ENCODE measurements at regions not wholly inside any gene's neighbourhood (a gene's known extent, or its start where the extent isn't known, plus 50 kb on each side); places are given as distances from the start of the nearest gene placed in this dataset.

DNA sequence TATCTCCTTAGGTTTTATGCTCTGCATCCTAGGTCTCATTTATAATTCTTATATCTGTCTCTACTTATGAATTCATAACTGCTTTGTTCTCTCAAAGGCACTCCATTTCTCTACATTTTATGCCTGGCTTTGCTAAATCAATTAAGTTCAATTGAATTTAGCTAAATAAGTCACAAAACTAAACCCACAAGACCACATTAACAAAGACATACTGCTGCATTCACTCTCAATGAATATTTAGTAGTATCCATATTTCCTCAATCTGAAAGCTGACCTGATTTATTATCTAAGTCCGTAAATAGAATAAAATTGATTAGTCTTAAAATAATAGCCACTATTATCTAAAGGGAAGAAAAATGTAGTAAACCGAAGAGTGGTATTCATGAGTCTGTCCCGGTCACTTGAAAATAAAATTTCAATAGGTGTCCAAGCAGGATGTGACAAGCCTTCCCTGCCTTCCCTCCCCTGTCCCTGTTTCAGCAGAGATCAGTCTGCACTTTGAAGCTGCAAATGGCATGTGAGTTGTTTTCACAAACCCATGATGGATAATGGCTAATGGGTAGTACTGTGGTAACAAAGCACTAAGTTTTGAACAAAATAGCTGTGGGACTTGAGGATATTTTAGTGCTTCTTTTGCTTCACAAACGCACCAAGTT lies 295.0 kb upstream of the NCAM2 start:
- DNase-seq = no peak

DNA sequence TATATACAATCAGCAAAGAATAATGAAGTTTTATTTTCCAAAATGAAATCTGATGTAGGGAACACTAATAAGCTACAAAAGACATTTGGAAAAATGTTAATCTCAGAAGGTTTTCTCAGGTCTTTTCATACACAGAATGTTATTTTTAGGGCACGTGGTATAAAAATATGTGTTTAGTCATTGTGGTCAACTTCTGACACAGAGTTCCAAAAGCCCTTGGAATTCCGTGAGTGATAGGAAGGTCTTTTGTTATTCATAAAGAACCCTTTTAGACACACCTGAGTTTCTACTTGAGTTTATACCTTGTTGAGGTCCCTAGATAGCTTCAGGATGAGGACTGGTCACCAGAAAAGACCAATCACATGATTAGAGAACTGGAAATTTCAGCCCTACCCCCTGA lies 277.6 kb upstream of the NCAM2 start:
- no peak for DNase-seq

DNA sequence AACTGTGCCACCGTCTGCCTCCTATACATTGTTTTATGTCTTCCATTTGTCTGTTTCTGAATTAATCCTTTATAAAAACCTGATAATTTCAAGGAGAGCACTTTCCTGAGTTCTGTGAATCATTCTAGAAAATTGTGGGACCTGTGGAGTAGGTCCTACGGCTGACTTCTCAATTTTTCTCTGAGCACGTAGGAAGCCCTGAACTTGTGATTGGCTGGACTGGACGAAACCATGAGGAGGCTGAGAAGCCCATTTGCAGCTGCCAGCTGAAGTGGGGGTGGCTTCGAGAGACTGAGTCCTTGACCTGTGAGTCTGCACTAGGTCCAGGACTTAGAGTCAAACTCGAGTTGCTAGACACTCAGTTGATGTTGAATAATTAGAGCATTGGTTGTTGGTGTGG lies 277.1 kb upstream of the NCAM2 start:
- DNase-seq = no peak

DNA sequence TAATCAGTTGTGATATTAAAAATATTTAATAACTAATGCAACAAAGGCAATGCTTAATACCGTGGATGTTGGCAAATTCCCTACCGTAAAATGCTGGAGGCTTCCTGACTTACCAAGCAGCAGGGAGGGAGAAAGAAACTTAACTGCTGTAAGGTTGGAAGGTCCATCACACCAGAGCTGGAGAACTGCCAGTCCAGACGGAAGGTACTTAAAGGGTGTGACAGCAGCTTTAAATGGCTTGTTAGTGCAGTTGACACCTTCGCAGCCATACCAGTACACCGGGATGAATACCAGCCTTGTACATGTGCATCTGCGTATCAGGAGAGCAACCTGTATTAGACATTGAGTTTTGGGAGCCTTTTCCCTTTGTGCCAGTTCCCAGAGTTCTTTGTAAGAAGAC lies 269.5 kb upstream of the NCAM2 start:
- no peak for DNase-seq

DNA sequence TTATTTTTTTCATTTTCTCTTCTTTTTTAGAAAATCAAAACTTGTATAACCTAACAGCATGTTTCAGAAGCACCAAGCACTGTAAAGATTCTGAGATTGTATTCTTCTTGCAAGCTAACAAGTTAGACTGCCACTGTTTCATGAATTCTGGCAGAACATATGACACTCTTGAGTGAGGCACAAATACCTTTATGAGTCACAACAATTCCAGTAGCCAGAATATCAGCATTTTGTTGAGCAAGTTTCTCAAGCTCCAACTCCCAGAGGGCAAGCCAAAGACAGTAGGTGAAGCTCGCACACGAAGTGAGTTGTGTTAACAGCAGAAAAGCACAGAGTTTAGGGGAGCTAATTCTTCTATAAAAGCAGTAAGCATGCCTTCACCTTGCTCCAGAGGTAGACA lies 268.8 kb upstream of the NCAM2 start:
- no peak for DNase-seq

DNA sequence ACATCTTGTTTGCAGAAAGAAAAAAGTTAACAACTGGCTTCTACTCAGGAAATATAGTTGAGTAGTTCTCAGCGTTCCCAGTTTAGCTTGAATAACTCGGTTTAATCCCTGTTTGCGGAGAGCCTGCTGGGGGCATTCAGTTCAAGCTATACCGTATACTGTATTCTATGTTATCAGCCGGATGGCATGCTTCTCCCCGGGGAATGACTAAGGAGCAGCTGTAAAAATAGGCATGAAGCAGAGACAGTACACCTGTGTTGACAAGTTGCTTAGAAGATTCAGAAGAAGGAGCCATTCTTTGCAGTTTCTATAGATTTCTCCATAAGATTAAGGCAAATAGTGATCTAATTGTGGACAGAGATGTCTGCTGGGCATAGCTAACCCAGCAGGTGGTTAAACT lies 267.8 kb upstream of the NCAM2 start:
- no peak for DNase-seq

DNA sequence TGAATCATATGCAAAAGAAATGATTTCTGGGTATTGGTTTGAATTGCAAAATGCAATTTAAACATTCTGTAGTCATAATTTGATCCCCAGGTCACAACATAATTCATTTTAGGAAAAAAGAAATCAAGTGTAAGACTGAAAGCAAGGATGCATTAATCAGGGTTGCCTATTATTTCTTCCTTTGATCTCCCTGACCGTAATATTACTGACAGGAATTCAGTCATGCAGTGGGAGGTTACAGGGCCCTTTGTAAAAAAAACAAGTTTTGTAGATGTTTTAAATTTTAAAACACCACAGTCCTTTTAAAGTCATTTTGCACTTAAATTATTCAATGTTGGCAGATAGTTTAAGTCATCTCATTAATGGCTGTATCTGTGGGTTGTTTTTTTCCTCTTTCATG lies 263.0 kb upstream of the NCAM2 start:
- DNase-seq = no peak

DNA sequence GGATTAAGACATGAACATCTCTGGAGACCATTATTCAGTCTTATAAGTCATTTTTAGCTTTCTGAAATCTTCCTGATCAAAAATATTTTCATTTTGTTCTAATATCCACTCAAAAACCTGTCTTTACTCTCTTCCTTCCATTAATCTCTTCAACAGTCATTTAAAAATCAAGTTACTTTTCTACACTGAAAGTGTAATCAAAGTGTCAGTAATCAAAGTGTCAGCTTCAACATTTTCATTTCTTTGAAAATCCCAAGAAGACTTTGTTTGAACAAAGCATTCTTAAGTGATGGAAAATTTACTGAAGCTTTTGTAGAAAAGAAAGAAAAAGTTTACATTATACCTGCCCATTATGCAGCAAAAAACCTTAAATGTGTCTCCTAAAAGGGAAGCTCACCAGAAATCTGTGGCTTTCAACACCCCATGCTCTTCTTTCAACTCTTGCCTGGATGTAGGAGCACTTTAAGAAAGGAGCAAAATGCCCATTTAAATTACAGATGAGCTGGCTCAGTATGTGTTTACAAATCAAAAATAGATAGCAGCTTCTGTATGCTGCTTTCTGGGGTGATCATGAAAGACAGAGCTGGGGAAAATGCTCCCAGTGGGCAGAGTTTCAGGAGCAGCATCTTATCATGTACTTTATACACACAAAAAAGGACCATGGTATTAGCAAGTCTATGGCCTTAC lies 260.8 kb upstream of the NCAM2 start:
- no peak for DNase-seq

DNA sequence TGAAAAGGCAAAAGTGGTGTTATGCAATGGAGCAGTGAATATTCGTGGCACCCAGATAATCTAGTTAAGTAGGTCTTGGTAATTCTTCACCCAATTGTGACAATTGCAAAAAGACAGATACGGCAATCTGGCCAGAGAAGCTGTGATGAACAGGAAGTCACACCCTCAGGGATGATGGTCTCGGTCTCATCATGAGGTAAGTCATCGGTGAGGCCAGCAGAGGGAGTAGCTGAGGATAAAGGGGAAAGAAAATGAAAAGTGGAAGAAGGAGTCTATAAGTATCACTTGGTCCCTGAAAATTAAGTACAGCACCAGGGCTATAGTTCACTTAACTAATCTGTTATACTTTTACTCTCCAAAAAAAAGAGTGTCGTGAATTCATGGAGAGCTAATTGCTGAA lies 258.8 kb upstream of the NCAM2 start:
- DNase-seq = no peak

DNA sequence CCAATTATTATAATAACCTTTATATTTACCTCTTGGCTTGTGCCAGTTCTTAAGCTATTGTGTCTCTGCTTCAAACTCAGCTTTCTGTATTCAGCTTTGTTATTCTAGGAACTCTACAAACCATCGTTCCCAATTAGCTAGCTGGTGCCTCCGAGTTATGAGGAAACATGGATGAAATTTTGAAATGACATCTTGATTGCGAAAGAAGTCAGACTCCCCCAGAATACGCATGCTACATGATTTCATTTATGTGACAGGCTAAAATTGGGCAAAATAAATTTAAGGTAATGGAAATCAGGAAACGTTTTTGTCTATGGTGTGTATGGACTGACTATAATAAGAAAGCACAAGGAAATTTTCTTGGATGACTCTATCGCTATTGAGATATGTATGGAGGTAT lies 256.8 kb upstream of the NCAM2 start:
- no peak for DNase-seq

DNA sequence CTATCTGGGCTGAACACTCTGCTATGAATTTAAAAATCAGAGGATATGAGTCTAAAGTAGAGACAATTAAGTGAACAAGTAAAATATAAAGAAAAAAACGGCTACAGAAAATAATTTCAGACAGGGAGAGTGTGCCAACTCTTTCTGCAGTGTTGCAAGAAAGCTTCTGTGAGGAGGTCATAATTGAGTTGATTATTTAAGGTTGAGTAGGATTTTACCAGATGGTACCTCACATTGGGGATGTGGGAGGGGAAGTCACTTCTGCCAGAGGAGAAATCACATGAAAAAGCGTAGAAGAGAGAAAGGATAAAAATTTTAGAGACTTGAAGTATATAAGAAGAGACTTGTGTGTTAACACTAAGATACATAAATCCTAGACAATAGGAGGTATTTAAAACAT lies 238.0 kb upstream of the NCAM2 start:
- peak in 1 of 2 donors; percentile 25 for DNase-seq

DNA sequence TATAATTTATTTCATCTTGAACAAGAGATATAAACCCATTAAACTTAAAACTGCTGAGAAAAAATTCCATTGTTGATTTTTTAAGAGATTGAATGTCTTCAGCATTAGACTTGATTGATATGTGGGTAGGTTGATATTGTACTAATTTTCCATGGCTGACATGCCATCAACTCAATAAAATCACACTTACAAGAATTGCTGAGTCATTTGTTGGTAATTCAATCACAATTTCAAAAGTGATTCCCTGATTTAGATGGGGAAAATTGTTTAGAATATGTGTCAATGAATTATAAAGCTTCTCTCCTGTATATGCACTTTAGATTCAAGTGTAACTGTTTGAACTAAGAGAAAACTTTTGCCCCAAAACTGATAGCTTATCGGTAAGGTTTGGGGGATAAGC lies 223.5 kb upstream of the NCAM2 start:
- DNase-seq = no peak

DNA sequence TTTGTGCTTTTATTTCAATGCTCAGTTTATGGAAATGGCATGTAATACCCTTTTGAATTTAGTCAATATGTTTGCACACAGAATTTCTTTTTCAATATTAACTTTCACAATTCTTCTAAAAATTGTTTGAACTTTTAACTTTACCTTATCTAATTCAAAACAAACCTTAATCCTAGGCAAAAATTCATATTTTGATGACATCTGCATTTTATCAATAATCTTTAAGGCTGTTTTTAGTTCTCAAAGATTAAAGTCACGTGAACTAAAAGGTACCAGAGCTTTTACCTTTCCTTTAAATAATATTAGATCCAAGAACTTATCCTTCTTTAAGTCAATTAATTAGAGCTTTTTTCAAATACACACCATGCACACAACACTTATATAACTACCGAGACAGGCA lies 218.9 kb upstream of the NCAM2 start:
- no peak for DNase-seq

DNA sequence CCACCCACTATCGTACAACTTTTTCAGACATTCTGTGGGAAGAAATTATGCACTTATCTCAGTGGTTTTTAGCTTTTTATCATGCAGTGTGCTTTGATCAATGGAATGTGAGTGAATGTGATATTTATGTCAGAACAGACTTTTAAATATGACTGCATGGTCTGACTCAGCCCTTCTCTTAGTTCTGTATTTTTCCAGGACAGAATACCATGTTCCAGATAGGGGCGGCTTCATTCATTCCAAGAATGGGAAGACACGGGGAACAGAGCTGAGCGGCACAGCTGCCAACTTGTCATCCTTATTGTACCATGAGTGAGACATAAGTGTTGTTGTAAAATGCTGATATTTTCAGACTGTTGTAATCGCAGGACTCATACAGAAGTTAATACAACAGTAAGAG lies 214.6 kb upstream of the NCAM2 start:
- no peak for DNase-seq

DNA sequence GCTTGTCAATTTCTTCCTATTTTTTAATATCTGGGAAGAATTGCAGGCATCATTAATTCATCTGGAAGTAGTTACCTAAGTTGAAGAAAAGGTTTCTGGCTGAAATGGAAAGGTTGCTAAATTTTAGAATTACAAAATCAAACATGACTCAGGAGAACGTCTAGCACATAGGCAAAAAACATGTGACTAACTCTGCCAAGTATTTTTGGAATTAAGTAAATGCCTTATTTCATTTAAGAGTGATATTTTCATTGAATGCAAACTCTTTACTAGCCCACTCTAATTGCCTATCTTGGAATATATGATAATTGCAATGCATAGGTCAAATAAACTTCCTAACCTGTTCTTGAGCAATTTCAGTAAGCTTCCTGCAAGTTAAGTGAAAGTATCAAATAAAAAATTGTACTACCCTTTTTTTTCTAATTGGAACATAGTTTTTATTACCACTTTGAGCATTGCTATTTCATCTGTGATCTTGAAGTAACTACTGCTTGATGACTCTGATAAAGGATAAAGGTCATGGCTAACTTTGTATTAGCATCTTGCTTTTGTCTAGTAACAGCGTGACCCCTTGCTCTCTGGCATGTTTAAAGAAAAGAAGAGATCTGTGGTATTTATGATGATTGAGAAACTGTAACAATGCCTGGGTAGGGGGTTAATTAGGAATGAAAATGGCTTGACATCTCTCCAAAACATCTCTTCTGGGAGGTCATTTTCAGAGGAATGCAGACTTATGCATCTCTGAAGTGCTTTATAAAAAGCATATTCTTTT lies 208.3 kb upstream of the NCAM2 start:
- no peak for DNase-seq

DNA sequence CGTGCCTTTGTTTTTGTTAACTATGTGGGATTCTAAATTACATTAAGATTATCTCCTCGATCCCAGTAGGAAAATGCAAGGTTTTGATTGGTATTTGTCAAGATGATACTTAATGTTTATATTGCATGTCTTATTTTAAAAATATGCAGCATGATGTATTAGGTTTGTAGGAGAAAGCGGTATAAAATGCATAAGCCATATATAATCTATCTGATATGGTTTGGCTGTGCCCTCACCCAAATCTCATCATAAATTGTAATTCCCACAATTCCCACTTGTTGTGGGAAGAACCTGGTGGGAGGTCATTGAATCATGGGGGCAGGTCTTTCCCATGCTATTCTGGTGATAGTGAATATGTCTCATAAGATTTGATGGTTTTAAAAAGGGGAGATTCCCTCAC lies 198.1 kb upstream of the NCAM2 start:
- DNase-seq = no peak

DNA sequence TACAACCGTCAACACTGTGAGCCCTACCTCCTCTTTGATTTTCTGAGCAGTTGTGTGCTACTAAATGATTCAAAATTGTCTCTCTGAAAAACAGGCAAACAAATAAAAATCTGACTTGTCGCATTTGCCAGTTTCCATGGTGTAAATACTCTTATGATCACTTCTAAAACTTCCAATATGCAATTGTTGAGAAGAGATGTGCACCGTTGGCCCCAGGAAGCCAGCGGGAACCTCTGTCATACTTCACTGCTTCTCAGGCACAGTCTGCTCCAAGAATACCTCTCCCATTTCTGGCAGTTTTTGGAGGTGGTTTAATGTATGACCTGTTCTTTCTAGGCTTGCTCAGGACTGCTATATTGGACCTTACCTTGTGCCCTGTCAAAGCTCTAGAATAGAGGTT lies 196.0 kb upstream of the NCAM2 start:
- DNase-seq = peak in 1 of 2 donors; percentile 32

DNA sequence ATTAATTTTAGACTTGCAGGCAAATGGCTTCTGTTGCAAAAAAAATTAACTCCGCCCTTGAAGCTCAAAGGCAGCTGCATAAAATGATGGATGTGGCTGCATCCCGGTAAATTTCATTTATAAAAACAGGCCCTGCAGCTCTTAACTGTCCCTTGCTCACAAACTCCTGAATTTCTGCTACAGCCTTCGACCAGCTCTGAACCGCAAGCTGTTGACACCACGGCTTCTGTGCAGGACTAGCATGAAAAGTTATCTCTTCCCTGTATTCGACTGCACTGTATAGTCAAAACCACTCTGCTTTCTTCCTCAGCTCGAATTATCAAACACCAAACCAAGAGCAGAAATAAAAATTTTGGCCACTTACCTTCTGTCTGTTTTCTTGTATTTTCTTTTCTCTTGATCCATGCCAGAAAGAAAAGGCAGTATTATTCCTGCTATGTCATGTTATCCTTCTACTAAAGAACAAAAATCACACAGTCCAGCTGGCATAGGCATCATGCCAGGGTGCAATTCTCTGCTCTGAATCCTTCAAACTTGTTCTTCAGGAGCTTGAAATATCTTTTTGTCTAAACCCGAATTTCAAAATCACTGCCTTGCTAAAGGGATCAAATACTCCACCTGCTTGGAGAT lies 195.5 kb upstream of the NCAM2 start:
- peak; percentile 50 to 83 for DNase-seq

DNA sequence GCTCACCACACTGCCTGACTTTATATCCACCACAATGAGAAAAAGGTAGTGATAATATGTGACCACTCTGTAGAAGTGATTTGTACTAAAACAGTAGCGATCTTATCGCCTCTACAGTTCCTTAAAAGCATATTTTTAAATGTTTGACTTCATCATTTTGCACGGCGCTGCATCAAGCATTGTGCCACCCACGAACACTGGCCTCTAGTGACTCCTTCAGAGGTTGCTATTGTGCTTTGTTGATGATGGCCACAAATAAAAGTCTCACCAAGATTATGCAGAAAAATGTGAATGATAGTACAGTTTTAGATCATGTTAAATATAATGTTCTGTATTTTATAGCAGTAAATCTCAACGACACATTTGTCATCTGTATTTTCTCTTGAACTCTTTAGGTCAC lies 186.5 kb upstream of the NCAM2 start:
- DNase-seq = no peak

DNA sequence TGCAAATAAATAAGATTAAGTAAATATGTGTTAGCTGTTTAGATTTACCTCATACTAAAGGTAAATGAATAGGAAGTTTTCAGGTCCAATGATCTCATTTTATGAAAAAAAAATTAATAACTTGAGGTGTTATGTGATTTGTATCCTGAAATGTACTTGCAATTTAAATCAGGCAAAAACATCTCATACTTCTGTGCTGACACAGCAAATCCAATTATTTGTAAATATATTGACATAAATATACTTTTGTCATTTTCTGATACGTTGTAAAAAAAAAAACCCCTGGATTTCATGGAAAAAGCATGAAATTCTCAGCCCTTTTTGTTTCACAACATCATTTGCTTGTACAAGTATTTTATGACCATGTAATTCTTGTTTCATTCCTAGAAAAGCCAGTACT lies 184.1 kb upstream of the NCAM2 start:
- DNase-seq = no peak

DNA sequence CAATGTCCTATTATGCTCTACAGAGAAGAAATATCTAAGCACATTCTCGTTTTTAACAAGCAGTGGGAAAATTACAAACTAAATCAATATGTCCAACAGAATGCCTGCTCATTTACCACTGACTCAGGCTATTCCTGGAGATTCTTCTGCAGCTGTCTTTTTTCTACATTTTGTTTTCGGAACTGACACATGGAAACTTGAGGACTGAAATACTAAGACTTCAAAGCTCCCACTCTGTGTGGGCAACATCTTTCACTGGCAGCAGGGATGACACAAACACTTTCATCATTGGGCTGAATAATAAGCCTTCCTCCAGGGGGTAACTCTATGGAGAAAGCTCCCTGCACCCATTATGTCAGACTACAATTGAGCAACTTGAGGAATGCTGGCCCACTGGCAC lies 175.5 kb upstream of the NCAM2 start:
- peak in 1 of 2 donors; percentile 17 for DNase-seq

DNA sequence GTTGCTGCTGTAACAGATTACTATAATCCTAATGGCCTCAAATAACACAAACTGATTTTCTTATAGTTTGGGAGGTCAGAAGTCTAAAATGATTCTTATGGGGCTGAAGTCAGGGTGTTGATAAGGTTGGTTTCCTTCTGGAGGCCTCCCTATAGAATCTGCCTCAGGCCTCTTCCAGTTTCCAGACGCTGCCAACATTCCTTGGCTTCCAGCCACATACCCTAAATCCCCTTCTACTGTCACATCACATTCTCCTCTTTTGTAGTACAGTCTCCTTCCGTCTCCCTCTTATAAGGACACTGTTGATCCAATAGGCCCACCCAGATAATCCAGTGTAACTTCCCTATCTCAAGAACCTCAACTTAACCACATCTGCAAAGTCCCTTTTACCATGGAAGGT lies 145.3 kb upstream of the NCAM2 start:
- no peak for DNase-seq

DNA sequence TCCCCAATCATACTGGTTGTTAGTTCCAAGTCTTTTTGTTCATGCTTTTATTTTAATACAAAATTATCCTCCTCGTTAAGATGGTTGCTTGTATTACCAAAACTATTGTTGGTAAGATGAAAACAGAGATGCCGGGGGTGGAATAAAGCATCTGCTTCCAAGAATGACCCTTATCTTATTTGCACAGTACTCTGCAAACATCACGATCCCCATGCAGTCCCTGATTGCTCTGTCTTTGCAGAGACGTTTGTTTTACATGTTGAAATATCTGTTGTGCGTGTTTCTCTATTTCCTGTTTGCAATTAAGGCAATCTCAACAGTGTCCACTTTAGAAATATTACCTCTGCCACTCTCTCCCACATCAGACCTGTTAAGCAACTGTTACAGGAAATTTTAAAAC lies 141.3 kb upstream of the NCAM2 start:
- DNase-seq = no peak

DNA sequence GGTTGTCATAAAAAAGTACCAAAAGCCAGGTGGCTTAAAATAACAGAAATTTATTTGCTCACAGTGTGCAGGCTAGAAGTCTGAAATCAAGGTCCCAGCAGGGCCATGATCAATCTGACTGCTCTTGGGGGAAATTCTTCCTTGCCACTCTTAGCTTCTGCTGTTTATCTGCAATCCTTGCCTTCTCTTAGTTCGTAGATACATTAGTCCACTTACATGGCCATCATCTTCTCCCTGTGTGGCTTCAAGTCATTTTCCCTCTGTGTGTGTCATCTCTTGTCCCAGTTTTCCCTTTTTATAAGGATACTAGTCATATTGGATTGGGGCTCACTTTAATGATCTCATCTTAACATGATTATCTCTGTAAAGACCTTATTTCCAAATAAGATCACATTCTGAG lies 124.0 kb upstream of the NCAM2 start:
- DNase-seq = no peak

All from hippocampal formation (tissue), 2 donors.